CD4-positive, alpha-beta T cell treated with Interleukin-4 for 1 hour (primary cell): ENCODE measurements at regions not wholly inside any gene's neighbourhood (a gene's known extent, or its start where the extent isn't known, plus 50 kb on each side); places are given as distances from the start of the nearest gene placed in this dataset.

Experiments
- DNase-seq, 2 donors: peaks; one replicate each; pipeline ENCODE4 v3.0.0-alpha.2; 2020 to 2022

- DNase-seq = no peak
Measured at GRCh38 chr6:153214436-153214835, 83.4 kb upstream of the RGS17 start.

GRCh38 chr6:153210083-153210482 lies 79.0 kb upstream of the RGS17 start:
- peak in 1 of 2 donors; percentile 6 for DNase-seq

- no peak for DNase-seq
Measured at GRCh38 chr6:153208706-153209105, 77.6 kb upstream of the RGS17 start.

GRCh38 chr6:153207617-153208016 lies 76.5 kb upstream of the RGS17 start:
- no peak for DNase-seq

GRCh38 chr6:153207006-153207405 lies 75.9 kb upstream of the RGS17 start:
- DNase-seq = no peak

GRCh38 chr6:153192943-153193885 lies 62.1 kb upstream of the RGS17 start:
- DNase-seq = no peak

- no peak for DNase-seq
Measured at GRCh38 chr6:153183925-153184324, 52.8 kb upstream of the RGS17 start.
